SK-N-SH treated with all-trans-retinoic acid at 6 μM for 48 hours (cell line): ENCODE measurements at regions not wholly inside any gene's neighbourhood (a gene's known extent, or its start where the extent isn't known, plus 50 kb on each side); places are given as distances from the start of the nearest gene placed in this dataset.

Experiments used
- CREB5 ChIP-seq: fragments of 250-450 bp; sonication (Bioruptor Pico); IDR thresholded peaks from 2 replicates; pipeline ENCODE4 v1.5.1; 2020; ENCODE audit warnings: low read depth, mild to moderate bottlenecking, moderate library complexity
- CSDC2 ChIP-seq: fragments of 250-450 bp; sonication (Bioruptor Pico); IDR thresholded peaks from 2 replicates; pipeline ENCODE4 v1.5.0; 2020; ENCODE audit warnings: mild to moderate bottlenecking, moderate library complexity
- GLIS3 ChIP-seq: fragments of 250-450 bp; sonication (Bioruptor Pico); IDR thresholded peaks from 2 replicates; pipeline ENCODE4 v1.5.0; 2020; ENCODE audit warnings: mild to moderate bottlenecking, moderate library complexity
- ZFP3 ChIP-seq: fragments of 250-450 bp; sonication (Bioruptor Pico); IDR thresholded peaks from 2 replicates; pipeline ENCODE4 v1.5.0; 2020; ENCODE audit warnings: mild to moderate bottlenecking, moderate library complexity
- ZFP30 ChIP-seq: fragments of 450-650 bp; formaldehyde crosslinking; IDR thresholded peaks from 2 replicates; pipeline ENCODE4 v1.5.0; 2022; ENCODE audit warnings: mild to moderate bottlenecking, moderate library complexity
- ZNF70 ChIP-seq: fragments of 450-650 bp; formaldehyde crosslinking; IDR thresholded peaks from 2 replicates; pipeline ENCODE4 v1.5.0; 2020; ENCODE audit warnings: mild to moderate bottlenecking, moderate library complexity
- ZNF8 ChIP-seq: fragments of 450-650 bp; formaldehyde crosslinking; IDR thresholded peaks from 2 replicates; pipeline ENCODE4 v1.5.0; 2020; ENCODE audit warnings: mild to moderate bottlenecking, moderate library complexity

GRCh38 chr3:7843441-7843840 is 658.2 kb upstream of the LMCD1 start:
- TF ChIP-seq ZFP30 (CRISPR knock-in tag) (no peak), ZNF70 (no peak), GLIS3 (no peak), CSDC2 (CRISPR knock-in tag) (no peak), CREB5 (CRISPR knock-in tag) (no peak), ZFP3 (CRISPR knock-in tag) (no peak), ZNF8 (no peak)
